ENCODE measurements at regions not wholly inside any gene's neighbourhood (a gene's known extent, or its start where the extent isn't known, plus 50 kb on each side); places are given as distances from the start of the nearest gene placed in this dataset.
"Not testable (repeated sequence)": the region's sequence is repeated elsewhere in the genome, so short reads cannot be mapped to it uniquely, and the experiment has no call there.

DNA sequence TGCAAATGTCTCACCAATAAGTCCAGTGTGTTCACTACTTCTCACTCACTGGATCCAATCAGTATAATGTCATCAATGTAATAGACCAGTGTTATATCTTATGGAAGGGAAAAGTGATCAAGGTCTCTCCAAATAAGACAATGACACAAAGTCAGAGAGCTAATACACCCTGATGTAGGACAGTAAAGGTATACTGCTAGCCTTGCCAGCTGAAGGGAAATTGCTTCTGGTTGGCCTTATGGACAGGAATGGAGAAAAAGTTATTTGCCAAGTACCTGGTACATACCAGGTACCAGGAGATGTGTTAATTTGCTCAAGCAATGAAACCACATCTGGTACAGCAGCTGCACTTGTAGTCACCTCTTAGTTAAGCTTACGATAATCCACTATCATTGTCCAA lies 141.0 kb downstream of the LTN1 start:
- TF ChIP-seq, protein P1, sequence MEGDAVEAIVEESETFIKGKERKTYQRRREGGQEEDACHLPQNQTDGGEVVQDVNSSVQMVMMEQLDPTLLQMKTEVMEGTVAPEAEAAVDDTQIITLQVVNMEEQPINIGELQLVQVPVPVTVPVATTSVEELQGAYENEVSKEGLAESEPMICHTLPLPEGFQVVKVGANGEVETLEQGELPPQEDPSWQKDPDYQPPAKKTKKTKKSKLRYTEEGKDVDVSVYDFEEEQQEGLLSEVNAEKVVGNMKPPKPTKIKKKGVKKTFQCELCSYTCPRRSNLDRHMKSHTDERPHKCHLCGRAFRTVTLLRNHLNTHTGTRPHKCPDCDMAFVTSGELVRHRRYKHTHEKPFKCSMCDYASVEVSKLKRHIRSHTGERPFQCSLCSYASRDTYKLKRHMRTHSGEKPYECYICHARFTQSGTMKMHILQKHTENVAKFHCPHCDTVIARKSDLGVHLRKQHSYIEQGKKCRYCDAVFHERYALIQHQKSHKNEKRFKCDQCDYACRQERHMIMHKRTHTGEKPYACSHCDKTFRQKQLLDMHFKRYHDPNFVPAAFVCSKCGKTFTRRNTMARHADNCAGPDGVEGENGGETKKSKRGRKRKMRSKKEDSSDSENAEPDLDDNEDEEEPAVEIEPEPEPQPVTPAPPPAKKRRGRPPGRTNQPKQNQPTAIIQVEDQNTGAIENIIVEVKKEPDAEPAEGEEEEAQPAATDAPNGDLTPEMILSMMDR (IDR thresholded peaks at IDR 0.05; ENCODE audit: partially characterized antibody, unreplicated experiment) = no peak
- no peak overlapping the region for H3K27ac Mint-ChIP-seq (ENCODE audit: unreplicated experiment)
- H3K27me3 Mint-ChIP-seq (ENCODE audit: unreplicated experiment) = no peaks in the 10 kb centered on the region
- no peaks in the 10 kb centered on the region for H3K36me3 Mint-ChIP-seq (ENCODE audit: unreplicated experiment)
- H3K4me1 Mint-ChIP-seq (ENCODE audit: low read depth, unreplicated experiment) = no peaks in the 10 kb centered on the region
- H3K4me3 Mint-ChIP-seq (ENCODE audit: unreplicated experiment) = no peak overlapping the region
- no peak for DNase-seq
- H3K9me3 Mint-ChIP-seq (ENCODE audit: unreplicated experiment) = peaks cover 2% of the 10 kb centered on the region

DNA sequence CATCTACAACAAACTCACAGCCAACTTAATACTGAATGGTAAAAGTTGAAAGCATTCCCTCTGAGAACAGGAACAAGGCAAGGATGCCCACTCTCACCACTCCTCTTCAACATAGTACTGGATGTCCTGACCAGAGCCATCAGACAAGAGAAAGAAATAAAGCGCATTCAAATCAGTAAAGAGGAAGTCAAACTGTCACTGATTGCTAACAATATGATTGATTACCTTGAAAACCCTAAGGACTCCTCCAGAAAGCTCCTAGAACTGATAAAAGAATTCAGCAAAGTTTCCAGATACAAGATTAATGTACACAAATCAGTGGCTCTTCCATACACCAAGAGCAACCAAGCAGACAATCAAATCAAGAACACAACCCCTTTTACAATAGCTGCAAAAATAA lies 153.4 kb downstream of the LTN1 start:
- H3K27ac Mint-ChIP-seq (ENCODE audit: unreplicated experiment); H3K36me3 Mint-ChIP-seq (ENCODE audit: unreplicated experiment); H3K27me3 Mint-ChIP-seq (ENCODE audit: unreplicated experiment); H3K4me1 Mint-ChIP-seq (ENCODE audit: low read depth, unreplicated experiment); H3K4me3 Mint-ChIP-seq (ENCODE audit: unreplicated experiment); H3K9me3 Mint-ChIP-seq (ENCODE audit: unreplicated experiment); DNase-seq: not testable (repeated sequence)

DNA sequence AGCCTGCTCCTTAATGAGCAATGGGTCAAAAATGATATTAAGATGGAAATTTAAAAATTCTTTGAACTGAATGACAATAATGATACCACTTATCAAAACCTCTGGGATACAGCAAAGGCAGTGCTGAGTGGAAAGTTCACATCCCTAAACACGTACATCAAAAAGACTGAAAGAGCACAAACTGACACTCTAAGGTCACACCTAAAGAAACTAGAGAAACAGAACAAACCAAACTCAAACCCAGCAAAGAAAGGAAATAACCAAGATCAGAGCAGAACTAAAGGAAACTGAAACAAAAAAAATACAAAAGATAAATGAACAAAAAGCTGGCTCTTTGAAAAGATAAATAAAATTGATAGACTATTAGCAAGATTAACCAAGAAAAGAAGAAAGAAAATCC lies 155.3 kb downstream of the LTN1 start:
- not testable (repeated sequence) for H3K9me3 Mint-ChIP-seq (ENCODE audit: unreplicated experiment); H3K36me3 Mint-ChIP-seq (ENCODE audit: unreplicated experiment); H3K27ac Mint-ChIP-seq (ENCODE audit: unreplicated experiment); H3K4me1 Mint-ChIP-seq (ENCODE audit: low read depth, unreplicated experiment); H3K4me3 Mint-ChIP-seq (ENCODE audit: unreplicated experiment); DNase-seq; H3K27me3 Mint-ChIP-seq (ENCODE audit: unreplicated experiment)

DNA sequence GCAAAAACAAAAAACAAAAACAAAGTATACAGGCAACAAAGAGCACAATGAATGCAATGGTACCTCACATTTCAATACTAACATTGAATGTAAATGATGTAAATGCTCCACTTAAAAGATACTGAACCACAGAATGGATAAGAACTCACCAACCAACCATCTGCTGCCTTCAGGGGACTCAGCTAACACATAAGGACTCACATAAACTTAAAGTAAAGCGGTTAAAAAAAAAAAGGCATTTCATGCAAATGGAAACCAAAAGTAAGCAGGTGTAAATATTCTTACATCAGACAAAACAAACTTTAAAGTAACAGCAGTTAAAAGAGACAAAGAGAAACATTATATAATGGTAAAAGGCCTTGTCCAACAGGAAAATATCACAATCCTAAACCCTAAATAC lies 156.1 kb downstream of the LTN1 start:
- H3K36me3 Mint-ChIP-seq (ENCODE audit: unreplicated experiment); H3K27ac Mint-ChIP-seq (ENCODE audit: unreplicated experiment): not testable (repeated sequence)

DNA sequence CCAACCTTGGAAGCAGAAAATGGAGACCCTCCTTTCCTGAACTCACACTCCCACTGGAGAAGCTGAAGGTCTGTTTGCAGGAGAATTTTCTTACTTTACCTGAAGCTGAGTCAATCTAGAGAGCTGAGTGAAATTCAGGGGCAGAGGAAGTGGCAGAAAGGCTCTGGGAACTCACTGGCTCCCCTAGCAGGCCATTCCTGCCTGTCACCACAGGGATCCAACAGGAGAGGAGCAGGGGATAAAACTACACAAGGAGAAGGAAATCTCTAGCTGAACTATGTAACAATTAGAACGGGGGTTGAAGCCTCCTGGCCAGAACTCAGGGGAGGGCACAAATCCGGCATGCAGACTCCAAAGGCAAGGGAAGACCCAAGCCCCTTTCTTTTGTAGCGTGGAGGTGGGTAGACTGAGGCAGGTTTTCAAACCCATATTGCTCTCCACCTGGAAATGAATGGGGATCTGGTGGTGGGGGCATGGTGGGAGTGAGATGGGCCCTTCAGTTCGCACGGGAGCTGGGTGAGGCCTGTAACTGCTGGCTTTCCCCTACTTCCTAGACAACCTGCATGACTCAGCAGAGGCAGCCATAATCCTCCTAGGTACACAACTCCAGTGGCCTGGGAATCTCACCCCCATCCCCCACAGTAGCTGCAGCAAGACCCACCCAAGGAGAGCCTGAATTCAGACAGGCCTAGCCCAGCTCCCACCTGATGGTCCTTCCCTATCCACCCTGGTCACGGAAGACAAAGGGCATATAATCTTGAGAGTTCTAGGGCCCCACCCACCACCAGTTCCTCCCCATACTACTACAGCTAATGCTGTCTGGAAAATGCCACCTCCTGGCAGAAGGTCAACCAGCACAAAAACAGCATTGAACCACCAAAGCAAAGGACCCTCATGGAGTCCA lies 158.1 kb downstream of the LTN1 start:
- Mint-ChIP-seq H3K4me3 (ENCODE audit: unreplicated experiment) (no peak overlapping the region), H3K9me3 (ENCODE audit: unreplicated experiment) (no peaks in the 10 kb centered on the region), H3K4me1 (ENCODE audit: low read depth, unreplicated experiment) (no peaks in the 10 kb centered on the region), H3K27ac (ENCODE audit: unreplicated experiment) (no peak overlapping the region), H3K36me3 (ENCODE audit: unreplicated experiment) (no peaks in the 10 kb centered on the region), H3K27me3 (ENCODE audit: unreplicated experiment) (no peaks in the 10 kb centered on the region)
- DNase-seq = no peak
- TF ChIP-seq, protein P1 (IDR thresholded peaks at IDR 0.05; ENCODE audit: partially characterized antibody, unreplicated experiment) = no peak

More for the DNA sequence above, 156.1 kb downstream of the LTN1 start:
- H3K4me3 Mint-ChIP-seq (ENCODE audit: unreplicated experiment); DNase-seq; H3K4me1 Mint-ChIP-seq (ENCODE audit: low read depth, unreplicated experiment); H3K27me3 Mint-ChIP-seq (ENCODE audit: unreplicated experiment); H3K9me3 Mint-ChIP-seq (ENCODE audit: unreplicated experiment): not testable (repeated sequence)

DNA sequence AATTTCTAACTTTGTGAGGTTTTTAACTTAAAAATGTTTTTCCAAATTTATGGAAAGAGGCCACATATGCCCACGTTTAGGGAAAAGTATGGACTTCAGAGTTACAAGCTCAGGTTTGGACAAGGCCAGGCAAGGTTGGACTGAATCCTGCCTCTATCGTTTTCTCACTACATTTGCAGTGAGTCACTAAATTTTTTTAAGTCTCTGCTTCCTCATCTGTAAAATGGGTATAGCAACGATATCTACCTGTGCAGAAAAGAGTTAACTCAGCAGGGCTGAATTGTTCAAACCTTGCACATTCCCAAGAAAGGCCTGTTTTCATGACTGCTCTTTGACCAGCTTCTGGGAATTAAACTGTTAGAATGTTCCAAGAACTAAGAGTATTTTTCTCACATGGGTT lies 159.1 kb downstream of the LTN1 start:
- TF ChIP-seq, protein P1 (IDR thresholded peaks at IDR 0.05; ENCODE audit: partially characterized antibody, unreplicated experiment) = no peak
- H3K4me1 Mint-ChIP-seq (ENCODE audit: low read depth, unreplicated experiment) = no peaks in the 10 kb centered on the region
- H3K9me3 Mint-ChIP-seq (ENCODE audit: unreplicated experiment) = no peaks in the 10 kb centered on the region
- no peak for DNase-seq
- H3K27ac Mint-ChIP-seq (ENCODE audit: unreplicated experiment) = no peak overlapping the region
- H3K4me3 Mint-ChIP-seq (ENCODE audit: unreplicated experiment) = no peak overlapping the region
- no peaks in the 10 kb centered on the region for H3K36me3 Mint-ChIP-seq (ENCODE audit: unreplicated experiment)
- no peaks in the 10 kb centered on the region for H3K27me3 Mint-ChIP-seq (ENCODE audit: unreplicated experiment)
